ENCODE measurements at regions not wholly inside any gene's neighbourhood (a gene's known extent, or its start where the extent isn't known, plus 50 kb on each side); places are given as distances from the start of the nearest gene placed in this dataset.

GRCh38 chr2:77839102-77839501, 316.9 kb upstream of the LRRTM4 start:
- Histone ChIP-seq H2BK15ac (ENCODE audit: low read depth, low read length) (no peak overlapping the region), H2AFZ (ENCODE audit: low read length) (no peak overlapping the region), H3K79me2 (ENCODE audit: insufficient read depth, low read length) (no peaks in the 10 kb centered on the region), H3K4me1 (ENCODE audit: insufficient read depth, low read length) (no peaks in the 10 kb centered on the region), H3K23ac (ENCODE audit: insufficient read length, low read depth, low read length) (no peak overlapping the region), H3K9ac (ENCODE audit: extremely low read depth, insufficient read length, low read length) (no peak overlapping the region), H3T11ph (ENCODE audit: low read length) (no peak overlapping the region), H3K79me1 (ENCODE audit: insufficient read depth, low read depth, low read length, poor library complexity, severe bottlenecking) (no peaks in the 10 kb centered on the region), H3K27ac (ENCODE audit: insufficient read length, low read depth, low read length) (no peak overlapping the region), H3K18ac (ENCODE audit: insufficient read length, low read depth, low read length) (no peak overlapping the region), H3K56ac (ENCODE audit: insufficient read length, low read depth, low read length) (no peak overlapping the region), H2BK12ac (ENCODE audit: insufficient read length, low read depth, low read length) (no peak overlapping the region), H3K23me2 (ENCODE audit: insufficient read length, low read depth, low read length, poor library complexity, severe bottlenecking) (no peaks in the 10 kb centered on the region), H4K5ac (ENCODE audit: insufficient read length, low read depth, low read length) (no peak overlapping the region), H2BK120ac (ENCODE audit: low read depth, low read length, poor library complexity, severe bottlenecking) (no peak overlapping the region), H4K8ac (replicated peaks; ENCODE audit: insufficient read length, low read depth, low read length) (no peak overlapping the region), H3K14ac (ENCODE audit: insufficient read depth, low read length) (no peak overlapping the region), H2BK20ac (ENCODE audit: low read depth, low read length, poor library complexity, severe bottlenecking) (no peak overlapping the region), H3K9me3 (ENCODE audit: control insufficient read depth, low read depth, low read length) (peaks cover 19% of the 10 kb centered on the region), H3K27me3 (ENCODE audit: insufficient read depth, low read length) (no peaks in the 10 kb centered on the region), H2BK5ac (ENCODE audit: insufficient read length, low read length) (no peak overlapping the region), H2AK5ac (ENCODE audit: insufficient read length, low read length) (no peak overlapping the region), H4K91ac (ENCODE audit: insufficient read length, low read depth, low read length) (no peak overlapping the region), H3K4ac (ENCODE audit: low read depth, low read length) (no peak overlapping the region), H4K20me1 (ENCODE audit: control insufficient read depth, insufficient read depth, insufficient read length) (no peaks in the 10 kb centered on the region), H3K4me2 (ENCODE audit: insufficient read depth, insufficient read length, low read length) (no peak overlapping the region)
- peaks cover 34 to 35% of the 10 kb centered on the region in 2 experiments for H3K9me3 Mint-ChIP-seq
- H3K4me1 Mint-ChIP-seq = no peaks in the 10 kb centered on the region
- H3K4me3 Mint-ChIP-seq = no peak overlapping the region
- H3K27me3 Mint-ChIP-seq (ENCODE audit: low read depth) = no peaks in the 10 kb centered on the region
- no peak overlapping the region; a peak in 1 of 7 replicates for H3K27ac Mint-ChIP-seq
- no peak for TF ChIP-seq CTCF (conservative IDR thresholded peaks at IDR 0.05)
- H3K36me3 Mint-ChIP-seq (ENCODE audit: insufficient read depth in 1 of 3, low read depth in 3 of 3) = peaks cover 16 to 34% (median 20%) of the 10 kb centered on the region in 3 experiments
- DNase-seq = no peak

Measured in H9 (cell line).